ENCODE measurements at regions not wholly inside any gene's neighbourhood (a gene's known extent, or its start where the extent isn't known, plus 50 kb on each side); places are given as distances from the start of the nearest gene placed in this dataset.

- DNase-seq, result no peak
Measured at GRCh38 chr7:110590415-110590814, 500.5 kb upstream of the LRRN3 start.

- DNase-seq, result no peak
Measured at GRCh38 chr7:110591341-110591740, 499.6 kb upstream of the LRRN3 start.

GRCh38 chr7:110592557-110592956 lies 498.4 kb upstream of the LRRN3 start:
- DNase-seq, result no peak

DNA sequence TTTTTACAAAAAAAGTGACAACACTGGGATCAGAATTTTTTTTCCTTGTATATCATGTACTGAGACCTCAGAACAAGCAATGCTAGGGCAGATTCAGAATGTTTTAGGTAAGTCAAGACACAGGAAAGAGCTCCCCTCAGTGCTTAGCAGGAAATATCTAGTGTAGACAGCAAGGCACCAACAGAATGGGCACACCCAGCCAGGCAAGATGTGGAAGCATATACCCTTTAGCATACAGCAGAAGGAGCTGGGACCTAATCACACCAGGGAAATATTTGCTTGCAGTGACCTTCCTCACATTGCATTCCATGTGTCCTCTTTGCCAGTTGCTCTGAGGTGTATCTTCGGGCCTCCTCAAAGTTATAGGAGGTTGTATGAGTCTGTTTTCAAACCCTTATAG lies 497.6 kb upstream of the LRRN3 start:
- no peak for DNase-seq

DNA sequence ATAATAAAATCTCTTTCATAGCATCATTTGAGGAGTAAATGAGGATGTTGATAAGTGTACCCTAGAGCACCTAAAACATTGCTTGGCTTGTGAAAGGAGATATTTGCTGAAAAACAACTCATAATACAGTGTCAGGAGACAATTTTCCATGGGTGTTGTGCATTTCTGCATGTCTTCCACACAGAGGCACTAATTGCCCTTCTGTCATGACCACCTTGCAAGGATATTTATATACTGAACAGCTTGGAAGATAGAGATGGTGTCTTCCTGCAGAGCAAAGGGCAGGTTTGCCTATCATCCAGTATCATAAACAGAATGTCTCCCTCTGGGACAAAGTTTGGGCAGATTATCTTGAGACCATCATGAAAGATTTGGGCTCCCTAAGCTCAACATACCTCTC lies 495.2 kb upstream of the LRRN3 start:
- DNase-seq, result no peak

GRCh38 chr7:110600956-110601355 lies 490.0 kb upstream of the LRRN3 start:
- DNase-seq, result no peak

DNA sequence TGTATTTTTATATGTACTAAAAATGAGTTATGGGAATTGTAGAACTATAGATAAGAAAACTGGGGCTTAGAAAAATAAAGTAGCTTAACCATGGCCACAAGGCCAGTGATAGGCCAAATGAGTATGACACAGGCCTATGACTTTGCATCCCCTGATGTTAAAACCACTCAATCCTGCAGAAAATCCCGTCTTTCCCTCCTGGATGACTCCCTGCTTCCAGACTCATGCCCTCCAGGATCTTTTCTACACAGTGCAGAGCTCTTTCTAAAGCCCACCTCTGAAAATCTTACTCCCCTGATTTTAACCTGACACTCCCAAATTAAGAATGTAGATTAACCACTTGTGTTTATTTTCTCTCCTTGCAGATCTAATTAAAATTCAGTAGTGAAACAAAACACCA lies 489.2 kb upstream of the LRRN3 start:
- DNase-seq, result no peak

- no peak for DNase-seq
Measured at GRCh38 chr7:110604206-110604605, 486.7 kb upstream of the LRRN3 start.

- DNase-seq, result no peak
Measured at GRCh38 chr7:110604885-110605284, 486.0 kb upstream of the LRRN3 start.

DNA sequence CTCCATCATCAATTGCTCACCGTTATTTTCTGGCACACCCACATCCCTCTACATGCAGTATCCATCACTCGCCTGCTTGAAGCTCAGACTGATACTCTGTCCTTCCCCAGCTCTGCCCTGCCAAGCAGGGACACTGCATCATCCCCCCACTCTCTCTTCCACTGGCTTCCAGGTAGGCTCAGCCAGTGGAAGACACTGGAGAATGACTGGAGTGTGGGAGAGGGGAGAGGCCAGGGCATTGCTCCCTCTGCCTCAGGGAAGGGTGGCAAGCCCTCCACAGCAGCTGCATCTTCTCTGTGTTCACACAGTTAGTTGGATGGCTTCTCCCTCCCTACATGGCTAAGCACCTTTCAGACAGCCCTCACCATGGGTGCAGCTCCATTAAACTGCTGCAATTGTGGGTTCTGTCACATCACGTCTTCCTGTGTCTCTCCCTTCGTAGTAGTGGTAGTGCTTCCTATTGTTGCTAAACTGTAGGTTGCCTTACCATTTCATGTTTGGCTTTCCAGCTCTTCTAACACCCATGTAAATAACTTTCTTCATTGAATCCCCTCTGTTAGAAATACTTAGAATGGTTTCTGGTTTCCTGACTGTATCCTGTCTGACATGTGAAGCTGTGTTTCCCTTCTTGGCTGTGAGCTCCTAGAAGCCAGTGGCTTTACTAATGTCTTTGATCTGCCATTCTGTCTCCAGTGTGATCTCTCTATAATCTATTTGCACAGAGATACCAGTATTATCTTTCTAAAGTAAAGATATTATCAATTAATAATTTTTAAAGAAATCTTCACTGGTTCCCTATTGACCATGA lies 483.7 kb upstream of the LRRN3 start:
- DNase-seq, result no peak

DNA sequence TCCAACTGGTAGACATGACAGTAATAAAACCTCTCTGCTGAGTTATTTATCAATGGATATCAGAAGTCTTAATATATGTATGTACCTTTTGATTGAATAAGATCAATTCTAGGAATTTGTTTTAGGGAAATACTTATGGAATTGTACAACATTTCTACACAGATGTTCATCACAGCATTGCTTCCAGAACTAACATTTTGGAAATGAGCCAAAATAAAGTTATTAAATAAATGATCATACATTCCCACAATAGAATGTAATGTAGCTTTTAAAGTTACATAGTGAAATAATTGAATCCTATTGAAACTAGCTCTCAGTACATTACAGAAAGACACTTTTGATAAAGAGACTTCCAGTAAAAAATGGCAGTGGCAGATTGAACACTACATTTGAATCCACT lies 481.6 kb upstream of the LRRN3 start:
- no peak for DNase-seq

GRCh38 chr7:110612680-110613079 lies 478.2 kb upstream of the LRRN3 start:
- no peak for DNase-seq
